IMR-90 (cell line): ENCODE measurements at regions not wholly inside any gene's neighbourhood (a gene's known extent, or its start where the extent isn't known, plus 50 kb on each side); places are given as distances from the start of the nearest gene placed in this dataset.

ENCODE experiments used
- CEBPB ChIP-seq: IDR thresholded peaks from 2 replicates; pipeline ENCODE4 v1.6.1; 2012; ENCODE audit warnings: low read depth, low read length, improper control_type of control experiment
- MXI1 ChIP-seq: IDR thresholded peaks from 2 replicates; pipeline ENCODE4 v1.6.1; 2012; ENCODE audit warnings: low read depth, mild to moderate bottlenecking, low read length, moderate library complexity, borderline replicate concordance
- POLR2A ChIP-seq: IDR thresholded peaks from 2 replicates; pipeline ENCODE4 v1.6.1; 2012; ENCODE audit warnings: mild to moderate bottlenecking, low read depth, low read length
- TF ChIP-seq, protein P1 (sequence below): conservative IDR thresholded peaks from 2 replicates; pipeline ENCODE4 v1.5.1; 2012; ENCODE audit warnings: mild to moderate bottlenecking, low read depth, low read length, improper control_type of control experiment

- TF ChIP-seq POLR2A = no peak
- TF ChIP-seq, protein P1, sequence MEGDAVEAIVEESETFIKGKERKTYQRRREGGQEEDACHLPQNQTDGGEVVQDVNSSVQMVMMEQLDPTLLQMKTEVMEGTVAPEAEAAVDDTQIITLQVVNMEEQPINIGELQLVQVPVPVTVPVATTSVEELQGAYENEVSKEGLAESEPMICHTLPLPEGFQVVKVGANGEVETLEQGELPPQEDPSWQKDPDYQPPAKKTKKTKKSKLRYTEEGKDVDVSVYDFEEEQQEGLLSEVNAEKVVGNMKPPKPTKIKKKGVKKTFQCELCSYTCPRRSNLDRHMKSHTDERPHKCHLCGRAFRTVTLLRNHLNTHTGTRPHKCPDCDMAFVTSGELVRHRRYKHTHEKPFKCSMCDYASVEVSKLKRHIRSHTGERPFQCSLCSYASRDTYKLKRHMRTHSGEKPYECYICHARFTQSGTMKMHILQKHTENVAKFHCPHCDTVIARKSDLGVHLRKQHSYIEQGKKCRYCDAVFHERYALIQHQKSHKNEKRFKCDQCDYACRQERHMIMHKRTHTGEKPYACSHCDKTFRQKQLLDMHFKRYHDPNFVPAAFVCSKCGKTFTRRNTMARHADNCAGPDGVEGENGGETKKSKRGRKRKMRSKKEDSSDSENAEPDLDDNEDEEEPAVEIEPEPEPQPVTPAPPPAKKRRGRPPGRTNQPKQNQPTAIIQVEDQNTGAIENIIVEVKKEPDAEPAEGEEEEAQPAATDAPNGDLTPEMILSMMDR = no peak
- TF ChIP-seq CEBPB = no peak
- no peak for TF ChIP-seq MXI1
Measured at GRCh38 chr2:35033748-35034147, 1321.8 kb upstream of the CRIM1 start.
